ENCODE measurements at regions not wholly inside any gene's neighbourhood (a gene's known extent, or its start where the extent isn't known, plus 50 kb on each side); places are given as distances from the start of the nearest gene placed in this dataset.

DNA sequence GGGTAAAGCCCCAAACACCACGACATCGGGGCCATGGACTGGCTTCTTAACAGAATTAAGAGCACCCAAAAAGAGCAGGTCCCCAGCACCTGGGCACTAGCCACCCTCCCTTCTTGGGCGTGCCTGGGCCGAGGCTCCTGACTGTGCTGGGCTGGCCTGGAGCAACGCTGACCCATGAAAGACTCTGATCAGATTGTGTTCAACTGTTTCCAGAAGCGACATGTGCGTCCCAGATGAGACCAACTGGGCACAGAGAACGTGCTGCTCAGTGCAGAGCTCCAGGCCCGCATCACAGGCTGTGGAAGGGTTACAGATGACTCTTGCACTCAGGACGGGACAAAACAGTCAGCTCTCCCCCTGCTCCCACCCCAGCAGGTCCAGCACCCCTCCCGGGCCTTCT is 100.7 kb downstream of the KCNJ12 start:
- TF ChIP-seq, protein P1, sequence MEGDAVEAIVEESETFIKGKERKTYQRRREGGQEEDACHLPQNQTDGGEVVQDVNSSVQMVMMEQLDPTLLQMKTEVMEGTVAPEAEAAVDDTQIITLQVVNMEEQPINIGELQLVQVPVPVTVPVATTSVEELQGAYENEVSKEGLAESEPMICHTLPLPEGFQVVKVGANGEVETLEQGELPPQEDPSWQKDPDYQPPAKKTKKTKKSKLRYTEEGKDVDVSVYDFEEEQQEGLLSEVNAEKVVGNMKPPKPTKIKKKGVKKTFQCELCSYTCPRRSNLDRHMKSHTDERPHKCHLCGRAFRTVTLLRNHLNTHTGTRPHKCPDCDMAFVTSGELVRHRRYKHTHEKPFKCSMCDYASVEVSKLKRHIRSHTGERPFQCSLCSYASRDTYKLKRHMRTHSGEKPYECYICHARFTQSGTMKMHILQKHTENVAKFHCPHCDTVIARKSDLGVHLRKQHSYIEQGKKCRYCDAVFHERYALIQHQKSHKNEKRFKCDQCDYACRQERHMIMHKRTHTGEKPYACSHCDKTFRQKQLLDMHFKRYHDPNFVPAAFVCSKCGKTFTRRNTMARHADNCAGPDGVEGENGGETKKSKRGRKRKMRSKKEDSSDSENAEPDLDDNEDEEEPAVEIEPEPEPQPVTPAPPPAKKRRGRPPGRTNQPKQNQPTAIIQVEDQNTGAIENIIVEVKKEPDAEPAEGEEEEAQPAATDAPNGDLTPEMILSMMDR (IDR thresholded peaks at IDR 0.05), result no peak
- TF ChIP-seq EZH2phosphoT487 (IDR thresholded peaks at IDR 0.05), result no peak
- TF ChIP-seq EZH2 (IDR thresholded peaks at IDR 0.05), result no peak
